OCI-LY1 (cell line): ENCODE measurements at regions not wholly inside any gene's neighbourhood (a gene's known extent, or its start where the extent isn't known, plus 50 kb on each side); places are given as distances from the start of the nearest gene placed in this dataset.

Experiments used
- H2AFZ ChIP-seq: fragments of 200-600 bp; sonication (generic), shearing (Covaris generic); 2 replicates; pipeline ENCODE4 v1.6.0; 2014; ENCODE audit warnings: antibody characterized with exemption, mild to moderate bottlenecking, low read length
- H3F3A ChIP-seq: fragments of 200-600 bp; sonication (generic), shearing (Covaris generic); 2 replicates; pipeline ENCODE4 v1.6.0; 2014; ENCODE audit warnings: mild to moderate bottlenecking, antibody characterized with exemption, low read length, moderate library complexity; ENCODE audit not compliant: insufficient read depth
- H3K27ac ChIP-seq: fragments of 200-600 bp; sonication (generic); 2 replicates; pipeline ENCODE4 v1.5.1; 2014; ENCODE audit warnings: low read length, mixed run types, mild to moderate bottlenecking, low read depth; ENCODE audit not compliant: poor library complexity, severe bottlenecking
- H3K27me3 ChIP-seq: fragments of 200-600 bp; sonication (generic); 2 replicates; pipeline ENCODE4 v1.6.0; 2014; ENCODE audit warnings: antibody characterized with exemption, mild to moderate bottlenecking, low read length, moderate library complexity; ENCODE audit not compliant: insufficient read depth
- H3K36me3 ChIP-seq: fragments of 200-600 bp; sonication (generic); 2 replicates; pipeline ENCODE4 v1.6.1; 2014; ENCODE audit warnings: mild to moderate bottlenecking, antibody characterized with exemption, low read length, moderate library complexity, mixed read lengths; ENCODE audit not compliant: insufficient read depth
- H3K4me1 ChIP-seq: fragments of 200-600 bp; sonication (generic); 2 replicates; pipeline ENCODE4 v1.5.1; 2014; ENCODE audit warnings: mild to moderate bottlenecking, low read length, moderate library complexity; ENCODE audit not compliant: insufficient read depth, severe bottlenecking
- H3K4me2 ChIP-seq: fragments of 200-600 bp; sonication (generic), shearing (Covaris generic); 2 replicates; pipeline ENCODE4 v1.6.1; 2014; ENCODE audit warnings: low read length
- H3K4me3 ChIP-seq: fragments of 200-600 bp; sonication (generic); 2 replicates; pipeline ENCODE4 v1.5.1; 2014; ENCODE audit warnings: low read length, low read depth, mild to moderate bottlenecking, mixed read lengths; ENCODE audit not compliant: poor library complexity, severe bottlenecking
- H3K79me2 ChIP-seq: fragments of 200-600 bp; shearing (Covaris generic); 2 replicates; pipeline ENCODE4 v1.6.1; 2016; ENCODE audit warnings: mixed run types, low read length, mixed read lengths; ENCODE audit not compliant: insufficient read depth
- H3K9ac ChIP-seq: fragments of 200-600 bp; sonication (generic), shearing (Covaris generic); 2 replicates; pipeline ENCODE4 v1.6.1; 2014; ENCODE audit warnings: mild to moderate bottlenecking, low read length, mixed read lengths
- H3K9me2 ChIP-seq: fragments of 200-600 bp; sonication (generic), shearing (Covaris generic); 2 replicates; pipeline ENCODE4 v1.6.1; 2014; ENCODE audit warnings: low read depth, mild to moderate bottlenecking, low read length, mixed read lengths
- H3K9me3 ChIP-seq: fragments of 200-600 bp; shearing (Covaris generic); 2 replicates; pipeline ENCODE4 v1.6.1; 2014; ENCODE audit warnings: low read length, mixed read lengths
- H4K20me1 ChIP-seq: fragments of 200-600 bp; sonication (generic), shearing (Covaris generic); 2 replicates; pipeline ENCODE4 v1.6.0; 2016; ENCODE audit warnings: mild to moderate bottlenecking, low read length; ENCODE audit not compliant: insufficient read depth
- CTCF ChIP-seq: fragments of 200-600 bp; sonication (generic), shearing (Covaris generic); IDR thresholded peaks from 2 replicates; pipeline ENCODE4 v1.5.1; 2017; ENCODE audit warnings: mild to moderate bottlenecking, antibody characterized with exemption, low read length, moderate library complexity, mixed read lengths
- EZH2 ChIP-seq: fragments of 200-600 bp; sonication (generic), shearing (Covaris generic); IDR thresholded peaks from 2 replicates; pipeline ENCODE4 v1.8.0; 2017; ENCODE audit warnings: borderline replicate concordance, mixed run types, mild to moderate bottlenecking, antibody characterized with exemption, low read length, moderate library complexity, mixed read lengths

GRCh38 chr4:114236171-114236769 is 256.8 kb upstream of the ARSJ start:
- Histone ChIP-seq H3K9me2 (no peaks in the 10 kb centered on the region), H3K79me2 (no peaks in the 10 kb centered on the region), H3K27ac (no peak overlapping the region), H3K4me1 (no peaks in the 10 kb centered on the region), H2AFZ (no peak overlapping the region), H3K27me3 (no peaks in the 10 kb centered on the region), H3K9me3 (no peaks in the 10 kb centered on the region), H4K20me1 (no peaks in the 10 kb centered on the region), H3F3A (no peaks in the 10 kb centered on the region), H3K36me3 (no peaks in the 10 kb centered on the region), H3K9ac (no peak overlapping the region), H3K4me2 (no peak overlapping the region), H3K4me3 (no peak overlapping the region)
- TF ChIP-seq EZH2 (no peak), CTCF (no peak)

- no peak overlapping the region for H3K4me2 ChIP-seq
- H3F3A ChIP-seq: no peaks in the 10 kb centered on the region
- no peak overlapping the region for H2AFZ ChIP-seq
- TF ChIP-seq CTCF (no peak), EZH2 (no peak)
- no peak overlapping the region for H3K27ac ChIP-seq
- H3K4me3 ChIP-seq: no peak overlapping the region
- no peak overlapping the region for H3K9ac ChIP-seq
- H3K79me2 ChIP-seq: no peaks in the 10 kb centered on the region
- no peaks in the 10 kb centered on the region for H3K4me1 ChIP-seq
- H3K27me3 ChIP-seq: no peaks in the 10 kb centered on the region
- H3K9me2 ChIP-seq: no peaks in the 10 kb centered on the region
- no peaks in the 10 kb centered on the region for H3K9me3 ChIP-seq
- H3K36me3 ChIP-seq: no peaks in the 10 kb centered on the region
- H4K20me1 ChIP-seq: no peaks in the 10 kb centered on the region
Measured at GRCh38 chr4:114237997-114238396, 258.6 kb upstream of the ARSJ start.

GRCh38 chr4:114249561-114249960 is 270.1 kb upstream of the ARSJ start:
- no peaks in the 10 kb centered on the region for H3K27me3 ChIP-seq
- no peaks in the 10 kb centered on the region for H3F3A ChIP-seq
- no peak overlapping the region for H3K9ac ChIP-seq
- no peaks in the 10 kb centered on the region for H3K79me2 ChIP-seq
- no peaks in the 10 kb centered on the region for H3K36me3 ChIP-seq
- no peak overlapping the region for H3K4me3 ChIP-seq
- H3K4me2 ChIP-seq: no peak overlapping the region
- TF ChIP-seq EZH2 (no peak), CTCF (no peak)
- H2AFZ ChIP-seq: no peak overlapping the region
- no peaks in the 10 kb centered on the region for H3K9me3 ChIP-seq
- H4K20me1 ChIP-seq: no peaks in the 10 kb centered on the region
- no peaks in the 10 kb centered on the region for H3K9me2 ChIP-seq
- H3K4me1 ChIP-seq: no peaks in the 10 kb centered on the region
- no peak overlapping the region for H3K27ac ChIP-seq
